ENCODE measurements at regions not wholly inside any gene's neighbourhood (a gene's known extent, or its start where the extent isn't known, plus 50 kb on each side); places are given as distances from the start of the nearest gene placed in this dataset.

- Histone ChIP-seq H3K4me1 (no peaks in the 10 kb centered on the region), H3K9me3 (peaks cover 0 to 17% (median 11%) of the 10 kb centered on the region in 8 donors), H3K27ac (no peak overlapping the region), H3K4me3 (no peak overlapping the region), H3K36me3 (no peaks in the 10 kb centered on the region), H3K27me3 (replicated peaks in 1 of 7) (peaks cover 0 to 27% (median 0%) of the 10 kb centered on the region in 7 donors)
- DNase-seq = no peak
- intact Hi-C loops (cut with DNase I; ENCODE audit: low total_unique reads) = no loop called here
- 35 to 50% (median 43%) methylated on average over 1 of the region's 1 CpG for WGBS, 5 donors
- TF ChIP-seq POLR2AphosphoS5 (IDR thresholded peaks at IDR 0.05) (no peak), POLR2A (IDR thresholded peaks at IDR 0.05) (no peak)
- TF ChIP-seq, protein P1, sequence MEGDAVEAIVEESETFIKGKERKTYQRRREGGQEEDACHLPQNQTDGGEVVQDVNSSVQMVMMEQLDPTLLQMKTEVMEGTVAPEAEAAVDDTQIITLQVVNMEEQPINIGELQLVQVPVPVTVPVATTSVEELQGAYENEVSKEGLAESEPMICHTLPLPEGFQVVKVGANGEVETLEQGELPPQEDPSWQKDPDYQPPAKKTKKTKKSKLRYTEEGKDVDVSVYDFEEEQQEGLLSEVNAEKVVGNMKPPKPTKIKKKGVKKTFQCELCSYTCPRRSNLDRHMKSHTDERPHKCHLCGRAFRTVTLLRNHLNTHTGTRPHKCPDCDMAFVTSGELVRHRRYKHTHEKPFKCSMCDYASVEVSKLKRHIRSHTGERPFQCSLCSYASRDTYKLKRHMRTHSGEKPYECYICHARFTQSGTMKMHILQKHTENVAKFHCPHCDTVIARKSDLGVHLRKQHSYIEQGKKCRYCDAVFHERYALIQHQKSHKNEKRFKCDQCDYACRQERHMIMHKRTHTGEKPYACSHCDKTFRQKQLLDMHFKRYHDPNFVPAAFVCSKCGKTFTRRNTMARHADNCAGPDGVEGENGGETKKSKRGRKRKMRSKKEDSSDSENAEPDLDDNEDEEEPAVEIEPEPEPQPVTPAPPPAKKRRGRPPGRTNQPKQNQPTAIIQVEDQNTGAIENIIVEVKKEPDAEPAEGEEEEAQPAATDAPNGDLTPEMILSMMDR (IDR thresholded peaks at IDR 0.05 in 8 of 11, conservative IDR thresholded peaks at IDR 0.05 in 3 of 11) = no peak
These were observed 172.0 kb downstream of the NSG2 start for GRCh38 chr5:174217527-174217926.

GRCh38 chr5:174218162-174218561, 172.7 kb downstream of the NSG2 start:
- no peaks in the 10 kb centered on the region for H3K36me3 ChIP-seq
- H3K27me3 ChIP-seq (replicated peaks in 1 of 7) = peaks cover 0 to 27% (median 0%) of the 10 kb centered on the region in 7 donors
- TF ChIP-seq, protein P1 (IDR thresholded peaks at IDR 0.05 in 8 of 11, conservative IDR thresholded peaks at IDR 0.05 in 3 of 11) = no peak
- TF ChIP-seq POLR2A (IDR thresholded peaks at IDR 0.05) = no peak
- no peak for TF ChIP-seq POLR2AphosphoS5 (IDR thresholded peaks at IDR 0.05)
- DNase-seq = no peak
- no peak overlapping the region for H3K27ac ChIP-seq
- peaks cover 0 to 17% (median 11%) of the 10 kb centered on the region in 8 donors for H3K9me3 ChIP-seq
- intact Hi-C loops (cut with DNase I; ENCODE audit: low total_unique reads) = no loop called here
- WGBS, 5 donors = 90 to 100% (median 96%) methylated on average over 2 of the region's 2 CpGs
- no peak overlapping the region for H3K4me3 ChIP-seq
- H3K4me1 ChIP-seq = no peaks in the 10 kb centered on the region

DNA sequence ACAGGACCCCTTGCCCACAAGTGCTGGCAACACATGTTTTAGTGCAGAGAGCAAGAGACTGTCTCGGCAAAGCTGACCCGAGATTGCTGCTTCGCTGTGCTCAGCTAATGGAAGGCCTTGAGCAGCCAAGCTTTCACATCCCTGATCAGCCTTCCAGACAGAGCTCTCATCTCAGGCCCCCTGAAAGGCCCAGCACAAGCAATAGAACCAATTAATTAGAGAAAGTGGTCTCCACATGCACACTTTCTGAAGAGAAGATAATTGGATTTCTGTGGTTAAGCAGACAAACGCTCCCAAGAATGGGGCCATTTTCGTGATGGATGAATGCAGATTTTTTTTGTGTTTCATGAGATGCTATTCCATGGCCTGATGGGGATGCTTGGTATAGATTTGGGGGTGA, 174.9 kb downstream of the NSG2 start:
- H3K9me3 ChIP-seq = peaks cover 0 to 17% (median 11%) of the 10 kb centered on the region in 8 donors
- H3K4me1 ChIP-seq = no peaks in the 10 kb centered on the region
- no peaks in the 10 kb centered on the region for H3K36me3 ChIP-seq
- no peak for DNase-seq
- WGBS, 5 donors = 85 to 91% (median 89%) methylated on average over 5 of the region's 5 CpGs
- peaks cover 0 to 22% (median 0%) of the 10 kb centered on the region in 7 donors for H3K27me3 ChIP-seq (replicated peaks in 1 of 7)
- H3K27ac ChIP-seq = no peak overlapping the region
- TF ChIP-seq POLR2A (IDR thresholded peaks at IDR 0.05) (no peak), POLR2AphosphoS5 (IDR thresholded peaks at IDR 0.05) (no peak)
- TF ChIP-seq, protein P1 (IDR thresholded peaks at IDR 0.05 in 8 of 11, conservative IDR thresholded peaks at IDR 0.05 in 3 of 11) = no peak
- intact Hi-C loops (cut with DNase I; ENCODE audit: low total_unique reads) = no loop called here
- H3K4me3 ChIP-seq = no peak overlapping the region

DNA sequence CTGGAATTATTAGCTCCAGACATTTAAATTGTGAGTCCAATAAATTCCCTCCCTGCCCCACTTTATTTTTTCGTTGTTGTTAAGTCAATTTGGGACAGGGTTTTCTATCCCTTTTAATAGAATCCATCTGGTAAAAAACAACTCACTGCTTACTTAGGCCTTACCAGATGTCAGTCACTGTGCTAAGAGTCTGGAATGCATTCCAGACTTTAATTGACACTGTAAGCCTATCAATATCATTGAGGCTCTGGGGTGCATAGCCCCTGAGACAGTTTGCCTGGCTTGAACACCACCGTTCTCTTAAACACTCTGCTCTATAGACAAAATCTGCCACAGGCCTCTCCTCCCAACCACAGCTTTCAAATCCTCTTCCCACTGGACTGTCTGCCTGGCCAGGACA, 175.9 kb downstream of the NSG2 start:
- Histone ChIP-seq H3K36me3 (no peaks in the 10 kb centered on the region), H3K27me3 (replicated peaks in 1 of 7) (peaks cover 0 to 24% (median 0%) of the 10 kb centered on the region in 7 donors), H3K9me3 (peaks cover 0 to 17% (median 11%) of the 10 kb centered on the region in 8 donors), H3K4me1 (no peaks in the 10 kb centered on the region), H3K27ac (no peak overlapping the region), H3K4me3 (no peak overlapping the region)
- intact Hi-C loops (cut with DNase I; ENCODE audit: low total_unique reads) = no loop called here
- DNase-seq = no peak
- no peak for TF ChIP-seq POLR2A (IDR thresholded peaks at IDR 0.05)
- no peak for TF ChIP-seq POLR2AphosphoS5 (IDR thresholded peaks at IDR 0.05)
- TF ChIP-seq, protein P1 (IDR thresholded peaks at IDR 0.05 in 8 of 11, conservative IDR thresholded peaks at IDR 0.05 in 3 of 11) = no peak
- WGBS, 5 donors = 61 to 81% (median 72%) methylated on average over 2 of the region's 2 CpGs
